ENCODE measurements at regions not wholly inside any gene's neighbourhood (a gene's known extent, or its start where the extent isn't known, plus 50 kb on each side); places are given as distances from the start of the nearest gene placed in this dataset.

DNA sequence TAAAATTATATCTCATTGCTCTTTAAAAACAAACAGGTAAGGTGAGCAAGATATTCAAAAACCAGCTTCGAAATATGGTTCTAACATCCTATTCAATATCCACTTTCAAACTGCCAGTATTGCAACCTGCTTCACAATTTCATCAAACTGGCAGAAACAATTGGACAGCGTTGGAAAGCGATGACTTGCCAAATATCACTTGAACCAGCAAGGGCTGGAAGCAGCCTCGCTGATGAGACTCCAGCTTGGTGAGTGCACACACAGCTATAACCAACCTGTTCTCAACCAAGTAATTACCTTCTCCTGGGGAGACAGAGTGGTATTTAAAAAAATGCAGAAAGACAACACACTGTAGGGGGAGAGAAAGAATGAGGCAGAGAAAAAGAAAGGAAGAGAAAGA is 155.8 kb upstream of the RAI2 start:
- Histone ChIP-seq H2BK20ac (ENCODE audit: low read depth, low read length, poor library complexity, severe bottlenecking) (no peak overlapping the region), H3K27ac (ENCODE audit: insufficient read length, low read depth, low read length) (no peak overlapping the region), H3K4me1 (ENCODE audit: insufficient read depth, low read length) (no peaks in the 10 kb centered on the region), H3K4ac (ENCODE audit: low read depth, low read length) (no peak overlapping the region), H3K79me1 (ENCODE audit: insufficient read depth, low read depth, low read length, poor library complexity, severe bottlenecking) (no peaks in the 10 kb centered on the region), H3K9ac (ENCODE audit: extremely low read depth, insufficient read length, low read length) (no peak overlapping the region), H3K23ac (ENCODE audit: insufficient read length, low read depth, low read length) (no peak overlapping the region), H2AK5ac (ENCODE audit: insufficient read length, low read length) (no peak overlapping the region), H2BK5ac (ENCODE audit: insufficient read length, low read length) (no peak overlapping the region), H3K56ac (ENCODE audit: insufficient read length, low read depth, low read length) (no peak overlapping the region), H3K23me2 (ENCODE audit: insufficient read length, low read depth, low read length, poor library complexity, severe bottlenecking) (no peaks in the 10 kb centered on the region), H4K20me1 (ENCODE audit: control insufficient read depth, insufficient read depth, insufficient read length) (no peaks in the 10 kb centered on the region), H4K5ac (ENCODE audit: insufficient read length, low read depth, low read length) (no peak overlapping the region), H2AFZ (ENCODE audit: low read length) (no peak overlapping the region), H4K91ac (ENCODE audit: insufficient read length, low read depth, low read length) (no peak overlapping the region), H3K4me2 (ENCODE audit: insufficient read depth, insufficient read length, low read length) (no peak overlapping the region), H3K9me3 (ENCODE audit: control insufficient read depth, low read depth, low read length) (peaks cover 41% of the 10 kb centered on the region), H3K14ac (ENCODE audit: insufficient read depth, low read length) (no peak overlapping the region), H3K18ac (ENCODE audit: insufficient read length, low read depth, low read length) (no peak overlapping the region), H4K8ac (replicated peaks; ENCODE audit: insufficient read length, low read depth, low read length) (no peak overlapping the region), H3T11ph (ENCODE audit: low read length) (no peak overlapping the region), H3K27me3 (ENCODE audit: insufficient read depth, low read length) (no peaks in the 10 kb centered on the region), H3K79me2 (ENCODE audit: insufficient read depth, low read length) (no peaks in the 10 kb centered on the region), H2BK12ac (ENCODE audit: insufficient read length, low read depth, low read length) (no peak overlapping the region), H2BK15ac (ENCODE audit: low read depth, low read length) (no peak overlapping the region), H2BK120ac (ENCODE audit: low read depth, low read length, poor library complexity, severe bottlenecking) (no peak overlapping the region)
- no peak for DNase-seq
- Mint-ChIP-seq H3K27me3 (ENCODE audit: low read depth) (peaks cover 4% of the 10 kb centered on the region; the same call in 1 of the 2 replicates), H3K4me1 (peaks cover 11 to 14% of the 10 kb centered on the region in 2 experiments), H3K4me3 (no peak overlapping the region), H3K27ac (no peak overlapping the region), H3K36me3 (ENCODE audit: insufficient read depth in 1 of 3, low read depth in 3 of 3) (no peaks in the 10 kb centered on the region; a peak in 1 of 7 replicates), H3K9me3 (peaks cover 66 to 74% of the 10 kb centered on the region in 2 experiments)
- TF ChIP-seq CTCF (conservative IDR thresholded peaks at IDR 0.05), result no peak
- no CpG with 5 or more reads among the region's 4 CpGs for WGBS (ENCODE audit: extremely low coverage, insufficient read length, low lambda C conversion rate)
